ENCODE measurements at regions not wholly inside any gene's neighbourhood (a gene's known extent, or its start where the extent isn't known, plus 50 kb on each side); places are given as distances from the start of the nearest gene placed in this dataset.

- DNase-seq (ENCODE audit: low read depth, low spot score) = no peak
These were observed 98.6 kb upstream of the MAP4K3 start for GRCh38 chr2:39535636-39536185.

GRCh38 chr2:39537150-39537549, 100.1 kb upstream of the MAP4K3 start:
- no peak for DNase-seq (ENCODE audit: low read depth, low spot score)

GRCh38 chr2:39538718-39539117, 101.6 kb upstream of the MAP4K3 start:
- no peak for DNase-seq (ENCODE audit: low read depth, low spot score)

- no peak for DNase-seq (ENCODE audit: low read depth, low spot score)
These were observed 103.3 kb upstream of the MAP4K3 start for GRCh38 chr2:39540414-39540813.

GRCh38 chr2:39541011-39541930, 104.2 kb upstream of the MAP4K3 start:
- DNase-seq (ENCODE audit: low read depth, low spot score) = no peak

- DNase-seq (ENCODE audit: low read depth, low spot score) = no peak
These were observed 105.4 kb upstream of the MAP4K3 start for GRCh38 chr2:39542523-39542922.

GRCh38 chr2:39545957-39546356, 108.9 kb upstream of the MAP4K3 start:
- no peak for DNase-seq (ENCODE audit: low read depth, low spot score)

GRCh38 chr2:39546409-39546808, 109.3 kb upstream of the MAP4K3 start:
- DNase-seq (ENCODE audit: low read depth, low spot score) = no peak

- DNase-seq (ENCODE audit: low read depth, low spot score) = no peak
These were observed 109.9 kb upstream of the MAP4K3 start for GRCh38 chr2:39546937-39547336.

GRCh38 chr2:39547811-39548719, 111.0 kb upstream of the MAP4K3 start:
- no peak for DNase-seq (ENCODE audit: low read depth, low spot score)

GRCh38 chr2:39549000-39549399, 111.9 kb upstream of the MAP4K3 start:
- DNase-seq (ENCODE audit: low read depth, low spot score) = no peak

GRCh38 chr2:39549718-39550464, 112.8 kb upstream of the MAP4K3 start:
- no peak for DNase-seq (ENCODE audit: low read depth, low spot score)

- DNase-seq (ENCODE audit: low read depth, low spot score) = no peak
These were observed 113.7 kb upstream of the MAP4K3 start for GRCh38 chr2:39550701-39551285.

- DNase-seq (ENCODE audit: low read depth, low spot score) = no peak
These were observed 106.8 kb upstream of the TMEM178A start for GRCh38 chr2:39558906-39559305.

GRCh38 chr2:39563572-39563971, 102.1 kb upstream of the TMEM178A start:
- DNase-seq (ENCODE audit: low read depth, low spot score) = no peak

- DNase-seq (ENCODE audit: low read depth, low spot score) = no peak
These were observed 98.2 kb upstream of the TMEM178A start for GRCh38 chr2:39567507-39567906.

GRCh38 chr2:39568116-39568515, 97.6 kb upstream of the TMEM178A start:
- no peak for DNase-seq (ENCODE audit: low read depth, low spot score)

GRCh38 chr2:39568561-39569006, 97.1 kb upstream of the TMEM178A start:
- no peak for DNase-seq (ENCODE audit: low read depth, low spot score)

- no peak for DNase-seq (ENCODE audit: low read depth, low spot score)
These were observed 95.6 kb upstream of the TMEM178A start for GRCh38 chr2:39570130-39570555.

- DNase-seq (ENCODE audit: low read depth, low spot score) = no peak
These were observed 95.1 kb upstream of the TMEM178A start for GRCh38 chr2:39570614-39571013.

All from activated naive CD8-positive, alpha-beta T cell treated with anti-CD3 and anti-CD28 coated beads, Interleukin-2, amount 50 U/mL, for 16 hours (primary cell).